Right ventricle myocardium superior (tissue), 1 donor: ENCODE measurements at regions not wholly inside any gene's neighbourhood (a gene's known extent, or its start where the extent isn't known, plus 50 kb on each side); places are given as distances from the start of the nearest gene placed in this dataset.

Source experiments
- ATAC-seq: fragments of 200-7000 bp; cut with Tn5 transposase; one replicate; pipeline ENCODE4 v1.9.1; 2020; ENCODE audit warnings: mild to moderate bottlenecking; ENCODE audit not compliant: poor library complexity
- DNase-seq: peaks from one replicate; pipeline ENCODE4 v3.0.0-alpha.2; 2020
- intact Hi-C: fragments of 100-400 bp; cut with DNase I; formaldehyde crosslinking; loops from one replicate; pipeline ENCODE4 v1.11.2; 2022
- donor health status: DM: no; HTN: yes; CAD: no; lungs with severe emphysema.

- no peak for DNase-seq
- intact Hi-C loops: no loop called here
- ATAC-seq: no peak
These were observed 542.1 kb downstream of the TCERG1L start for GRCh38 chr10:130769146-130770017.

- ATAC-seq (no peak), DNase-seq (no peak)
- intact Hi-C loops: no loop called here
These were observed 541.4 kb downstream of the TCERG1L start for GRCh38 chr10:130770018-130770630.

- no peak for DNase-seq
- intact Hi-C loops: no loop called here
- ATAC-seq: no peak
These were observed 540.0 kb downstream of the TCERG1L start for GRCh38 chr10:130771491-130771946.

DNA sequence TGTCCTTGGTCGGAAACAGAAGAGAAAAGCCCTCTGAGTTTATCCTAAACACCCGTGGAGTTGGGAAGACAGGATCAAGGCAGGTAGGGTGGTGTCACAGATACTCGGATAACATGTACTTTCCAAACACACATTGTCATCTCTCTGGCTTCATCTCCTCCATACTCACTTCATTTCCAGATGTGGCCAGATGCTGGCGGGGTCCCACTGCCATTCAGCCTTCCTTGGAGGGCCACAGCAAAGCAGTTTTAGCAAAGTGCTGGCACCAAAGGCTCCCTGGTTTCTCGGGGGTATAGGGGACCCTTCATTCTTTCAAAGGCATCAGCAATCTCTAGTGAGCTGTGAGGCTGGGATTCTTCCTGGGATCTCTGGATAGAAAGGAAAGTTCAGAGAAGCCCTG is 539.5 kb downstream of the TCERG1L start:
- intact Hi-C loops: no loop called here
- DNase-seq: no peak
- ATAC-seq: no peak

DNA sequence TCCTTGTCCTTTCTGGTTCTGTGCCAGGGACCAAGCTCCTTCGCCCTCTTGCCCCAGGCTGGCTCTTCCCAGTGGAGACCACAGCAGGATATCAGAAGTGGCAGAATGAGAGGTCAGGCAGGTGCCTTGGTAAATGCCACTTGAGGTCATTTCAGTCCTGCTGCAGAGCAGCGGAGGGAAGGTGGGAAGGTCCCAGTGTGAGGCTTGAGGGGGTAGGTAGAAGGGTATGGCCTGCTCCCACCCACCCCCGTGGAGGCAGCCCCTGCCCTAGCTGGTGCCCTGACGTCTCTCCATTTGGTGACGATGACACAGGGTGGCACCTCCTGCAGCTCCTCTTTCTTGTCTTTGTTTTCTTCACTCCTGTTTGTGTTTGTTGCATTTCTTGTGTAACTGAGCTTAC is 538.8 kb downstream of the TCERG1L start:
- DNase-seq (no peak), ATAC-seq (no peak)
- intact Hi-C loops: no loop called here

- no peak for ATAC-seq
- no peak for DNase-seq
- intact Hi-C loops: no loop called here
These were observed 537.6 kb downstream of the TCERG1L start for GRCh38 chr10:130773941-130774340.

GRCh38 chr10:130774871-130775270 is 536.6 kb downstream of the TCERG1L start:
- DNase-seq (no peak), ATAC-seq (no peak)
- intact Hi-C loops: no loop called here

DNA sequence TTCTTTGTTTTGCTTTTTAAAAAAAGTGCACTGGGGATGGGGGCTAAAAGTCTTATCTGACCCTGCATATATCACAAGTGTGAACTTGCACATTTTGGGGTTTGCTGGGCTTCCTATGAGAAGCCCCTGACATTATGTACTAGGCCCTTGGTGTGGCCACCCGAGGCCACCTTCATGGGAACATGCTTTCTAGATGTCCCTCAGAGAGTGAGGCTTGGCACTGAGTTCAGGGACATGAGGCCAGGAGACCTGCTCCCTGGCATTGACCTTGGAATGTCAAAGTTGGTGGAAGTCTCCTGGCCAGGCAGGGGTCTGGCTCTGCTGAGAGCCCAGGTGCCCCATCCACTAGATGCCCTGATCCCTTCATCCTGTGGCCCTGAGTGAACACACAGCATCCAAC is 536.2 kb downstream of the TCERG1L start:
- ATAC-seq: no peak
- intact Hi-C loops: no loop called here
- DNase-seq: no peak

GRCh38 chr10:130776724-130777123 is 534.8 kb downstream of the TCERG1L start:
- ATAC-seq (no peak), DNase-seq (no peak)
- intact Hi-C loops: no loop called here

DNA sequence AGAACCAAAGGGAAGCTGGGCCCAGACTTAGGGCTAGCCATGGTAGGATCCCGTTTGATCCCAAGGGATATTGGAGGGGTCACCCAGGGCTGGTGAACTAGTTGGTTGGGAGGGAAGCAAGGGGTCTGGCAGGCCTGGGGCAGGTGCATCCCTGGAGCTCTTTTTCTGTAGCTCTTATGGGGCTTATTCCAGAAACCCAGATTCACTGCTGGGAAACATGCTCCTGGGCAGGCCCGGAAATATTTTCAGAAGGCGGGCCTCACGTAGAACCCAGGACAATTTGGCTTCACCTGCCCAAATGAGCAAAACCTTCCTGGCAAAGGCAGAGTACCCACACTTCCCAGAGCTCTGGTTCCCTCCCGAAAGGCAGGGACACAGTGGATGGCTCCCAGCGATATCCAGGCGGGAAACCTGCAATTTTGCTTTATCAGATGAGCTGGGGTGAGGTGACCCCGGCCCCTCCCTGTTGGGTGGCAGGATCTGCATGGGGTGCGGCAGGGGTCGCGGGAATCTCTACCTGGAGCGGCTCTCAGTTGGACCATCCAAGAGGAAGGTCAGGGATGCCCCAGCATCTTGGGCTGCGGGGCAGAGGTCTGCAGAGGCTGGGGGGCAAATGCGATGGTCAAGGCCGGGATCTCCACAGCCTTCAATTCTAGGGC is 533.9 kb downstream of the TCERG1L start:
- ATAC-seq (no peak), DNase-seq (no peak)
- intact Hi-C loops: no loop called here

GRCh38 chr10:130778166-130778545 is 533.4 kb downstream of the TCERG1L start:
- intact Hi-C loops: no loop called here
- ATAC-seq (no peak), DNase-seq (no peak)

DNA sequence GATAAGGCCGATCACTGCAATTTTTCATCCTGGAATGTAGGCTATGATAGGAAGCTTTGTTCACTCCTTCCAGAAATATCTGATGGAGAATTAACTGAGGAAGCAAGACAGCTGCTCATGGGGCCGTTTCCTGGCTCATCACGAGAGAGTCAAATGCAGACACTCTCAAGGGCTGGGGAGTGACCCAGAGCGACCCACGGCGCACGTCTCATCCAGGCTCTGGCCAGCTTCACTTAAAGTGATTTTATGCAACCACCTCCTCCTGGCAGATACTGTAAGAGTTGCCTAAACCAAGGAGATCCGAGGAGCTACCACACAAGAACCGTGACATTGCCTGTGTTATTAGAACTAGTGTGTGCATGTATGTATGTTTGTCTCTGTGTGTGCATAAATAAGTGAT is 530.8 kb downstream of the TCERG1L start:
- intact Hi-C loops: no loop called here
- no peak for ATAC-seq
- DNase-seq: no peak

DNA sequence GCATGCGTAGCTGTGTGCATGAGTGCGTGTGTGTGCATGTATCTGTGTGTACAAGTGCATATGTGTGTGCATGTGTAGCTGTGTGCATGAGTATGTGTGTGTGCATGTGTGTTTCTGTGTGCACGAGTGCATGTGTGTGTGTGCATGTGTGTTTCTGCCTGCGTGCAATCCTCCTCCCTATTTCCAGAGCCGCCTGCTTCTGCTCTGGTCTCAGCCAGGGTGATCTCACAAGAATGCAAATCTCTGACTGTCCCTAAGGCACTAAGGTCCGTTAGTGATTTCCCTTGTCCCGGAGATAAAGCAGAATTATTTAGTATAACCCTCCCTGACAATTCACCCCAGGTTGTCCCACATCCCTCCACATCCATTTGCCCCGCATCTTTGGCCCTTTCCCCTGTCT is 530.3 kb downstream of the TCERG1L start:
- intact Hi-C loops: no loop called here
- ATAC-seq (no peak), DNase-seq (no peak)

DNA sequence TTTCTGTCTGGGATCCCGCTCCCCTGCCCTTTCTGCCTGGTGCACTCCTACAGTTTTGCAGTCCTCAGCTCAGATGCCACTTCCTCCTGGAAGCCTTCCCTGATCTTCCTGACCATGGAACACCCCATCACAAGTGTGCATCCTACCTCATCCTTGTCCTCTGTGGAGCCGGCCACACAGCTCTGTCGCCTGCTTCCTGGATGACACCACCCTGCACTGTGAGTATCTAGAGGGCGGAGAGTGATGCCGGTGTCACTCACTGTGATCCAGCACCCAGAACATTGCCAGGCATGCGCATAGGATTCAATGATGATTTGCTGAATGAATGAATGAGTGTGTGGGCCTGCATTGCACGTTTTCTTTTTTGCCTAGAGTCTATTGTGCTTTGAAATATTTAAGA is 529.9 kb downstream of the TCERG1L start:
- DNase-seq (no peak), ATAC-seq (no peak)
- intact Hi-C loops: no loop called here

GRCh38 chr10:130782467-130782866 is 529.1 kb downstream of the TCERG1L start:
- no peak for DNase-seq
- no peak for ATAC-seq
- intact Hi-C loops: no loop called here

DNA sequence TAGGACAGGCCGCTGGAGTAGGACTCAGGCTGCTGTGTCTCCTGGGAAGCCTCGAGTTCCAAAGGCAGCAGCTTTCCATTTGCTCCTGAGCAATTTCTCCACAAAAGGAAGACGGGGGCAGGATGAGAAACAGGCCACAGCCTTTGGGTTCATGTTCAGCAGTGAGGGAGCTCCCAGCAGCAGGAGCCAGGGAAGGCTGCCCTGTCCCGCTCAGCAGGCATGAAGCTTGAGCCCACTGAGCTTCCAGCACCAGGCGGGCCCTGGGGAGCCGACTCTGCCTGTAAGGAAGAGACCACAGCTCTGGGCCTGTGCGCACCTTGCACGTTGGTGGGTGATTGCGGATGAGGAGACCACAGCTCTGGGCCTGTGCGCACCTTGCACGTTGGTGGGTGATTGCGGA is 527.2 kb downstream of the TCERG1L start:
- intact Hi-C loops: no loop called here
- DNase-seq (no peak), ATAC-seq (no peak)

- intact Hi-C loops: no loop called here
- ATAC-seq (no peak), DNase-seq (no peak)
These were observed 525.1 kb downstream of the TCERG1L start for GRCh38 chr10:130786365-130786966.

DNA sequence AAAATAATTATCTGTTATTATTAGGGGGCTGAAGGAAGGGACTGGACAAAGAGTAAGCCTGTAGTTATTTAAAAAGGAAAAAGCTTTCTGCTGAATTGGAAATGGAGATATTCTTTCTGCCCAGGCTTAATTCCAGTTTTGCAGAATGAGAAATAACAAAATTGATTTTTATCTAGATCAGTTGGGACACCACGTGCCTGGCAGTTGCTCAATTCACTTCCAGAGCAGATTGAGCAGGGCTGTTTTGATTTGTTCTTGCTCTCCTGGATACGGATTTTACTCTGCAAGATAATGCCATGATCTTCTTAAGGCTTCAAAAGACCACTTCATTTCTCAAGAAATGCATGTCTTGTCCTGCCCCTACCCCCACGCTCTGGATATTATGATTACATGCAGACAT is 524.3 kb downstream of the TCERG1L start:
- ATAC-seq (no peak), DNase-seq (no peak)
- intact Hi-C loops: no loop called here

GRCh38 chr10:130787821-130788220 is 523.7 kb downstream of the TCERG1L start:
- intact Hi-C loops: no loop called here
- no peak for ATAC-seq

GRCh38 chr10:130790339-130790738 is 521.2 kb downstream of the TCERG1L start:
- ATAC-seq (no peak), DNase-seq (no peak)
- intact Hi-C loops: no loop called here

More at GRCh38 chr10:130787821-130788220, 523.7 kb downstream of the TCERG1L start:
- no peak for DNase-seq
